ENCODE measurements at regions not wholly inside any gene's neighbourhood (a gene's known extent, or its start where the extent isn't known, plus 50 kb on each side); places are given as distances from the start of the nearest gene placed in this dataset.
"Not testable (repeated sequence)": the region's sequence is repeated elsewhere in the genome, so short reads cannot be mapped to it uniquely, and the experiment has no call there.

- H3K27ac ChIP-seq (replicated peaks), result no peak overlapping the region
- H3K4me3 ChIP-seq (replicated peaks; ENCODE audit: insufficient read depth, low read length), result no peak overlapping the region
Observed at GRCh38 chr10:27349987-27350386, 109.4 kb upstream of the ACBD5 start.

GRCh38 chr10:27347827-27348207, 107.2 kb upstream of the ACBD5 start:
- H3K4me3 ChIP-seq (replicated peaks; ENCODE audit: insufficient read depth, low read length); H3K27ac ChIP-seq (replicated peaks); H3K27me3 ChIP-seq (ENCODE audit: insufficient read depth, poor library complexity, severe bottlenecking): not testable (repeated sequence)
- peak in 1 of 2 experiments; percentile 53 for DNase-seq (ENCODE audit: low read depth in 1 of 2, low spot score in 1 of 2)

More at GRCh38 chr10:27349987-27350386, 109.4 kb upstream of the ACBD5 start:
- no peak for DNase-seq (ENCODE audit: low read depth in 1 of 2, low spot score in 1 of 2)
- H3K27me3 ChIP-seq (ENCODE audit: insufficient read depth, poor library complexity, severe bottlenecking), result no peaks in the 10 kb centered on the region
- TF ChIP-seq, protein P1, sequence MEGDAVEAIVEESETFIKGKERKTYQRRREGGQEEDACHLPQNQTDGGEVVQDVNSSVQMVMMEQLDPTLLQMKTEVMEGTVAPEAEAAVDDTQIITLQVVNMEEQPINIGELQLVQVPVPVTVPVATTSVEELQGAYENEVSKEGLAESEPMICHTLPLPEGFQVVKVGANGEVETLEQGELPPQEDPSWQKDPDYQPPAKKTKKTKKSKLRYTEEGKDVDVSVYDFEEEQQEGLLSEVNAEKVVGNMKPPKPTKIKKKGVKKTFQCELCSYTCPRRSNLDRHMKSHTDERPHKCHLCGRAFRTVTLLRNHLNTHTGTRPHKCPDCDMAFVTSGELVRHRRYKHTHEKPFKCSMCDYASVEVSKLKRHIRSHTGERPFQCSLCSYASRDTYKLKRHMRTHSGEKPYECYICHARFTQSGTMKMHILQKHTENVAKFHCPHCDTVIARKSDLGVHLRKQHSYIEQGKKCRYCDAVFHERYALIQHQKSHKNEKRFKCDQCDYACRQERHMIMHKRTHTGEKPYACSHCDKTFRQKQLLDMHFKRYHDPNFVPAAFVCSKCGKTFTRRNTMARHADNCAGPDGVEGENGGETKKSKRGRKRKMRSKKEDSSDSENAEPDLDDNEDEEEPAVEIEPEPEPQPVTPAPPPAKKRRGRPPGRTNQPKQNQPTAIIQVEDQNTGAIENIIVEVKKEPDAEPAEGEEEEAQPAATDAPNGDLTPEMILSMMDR (IDR thresholded peaks at IDR 0.05; ENCODE audit: insufficient read depth, low read length), result no peak
- TF ChIP-seq GABPA (IDR thresholded peaks at IDR 0.05; ENCODE audit: low read depth) (no peak), SPI1 (IDR thresholded peaks at IDR 0.05; ENCODE audit: borderline replicate concordance, low read depth) (no peak), REST (IDR thresholded peaks at IDR 0.05; ENCODE audit: insufficient replicate concordance, low read depth) (no peak), POLR2AphosphoS5 (IDR thresholded peaks at IDR 0.05; ENCODE audit: low read depth) (no peak)

DNA sequence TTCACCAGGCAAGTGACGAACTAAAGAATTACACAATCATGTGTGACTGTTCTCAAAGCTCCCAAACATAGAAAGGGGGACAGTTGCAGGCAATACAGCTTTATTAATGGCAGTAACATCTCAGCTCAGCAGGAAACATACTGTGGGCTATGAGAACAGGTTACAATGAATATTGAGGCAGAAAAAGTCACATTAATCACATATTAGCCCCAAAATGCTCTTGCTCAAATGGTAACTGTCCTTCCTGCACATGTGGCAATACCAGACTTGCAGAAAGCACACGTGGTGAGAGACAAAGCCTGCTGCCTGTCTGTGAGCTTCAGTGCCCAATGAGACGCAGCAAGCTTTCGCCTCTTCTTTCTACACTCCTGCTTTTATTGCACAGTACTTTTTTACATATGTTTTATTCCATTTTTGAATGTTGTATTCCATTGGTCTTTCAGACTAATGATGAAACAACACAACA, 104.9 kb upstream of the ACBD5 start:
- Histone ChIP-seq H3K4me3 (replicated peaks; ENCODE audit: insufficient read depth, low read length) (no peak overlapping the region), H3K27ac (replicated peaks) (peak overlapping the region; percentile 31; the same call in 1 of the 2 replicates), H3K27me3 (ENCODE audit: insufficient read depth, poor library complexity, severe bottlenecking) (no peaks in the 10 kb centered on the region)
- TF ChIP-seq, protein P1 (IDR thresholded peaks at IDR 0.05; ENCODE audit: insufficient read depth, low read length), result no peak
- TF ChIP-seq GABPA (IDR thresholded peaks at IDR 0.05; ENCODE audit: low read depth), result no peak
- TF ChIP-seq SPI1 (IDR thresholded peaks at IDR 0.05; ENCODE audit: borderline replicate concordance, low read depth), result no peak
- TF ChIP-seq POLR2AphosphoS5 (IDR thresholded peaks at IDR 0.05; ENCODE audit: low read depth), result no peak
- peak in 1 of 2 experiments; percentile 60 for DNase-seq (ENCODE audit: low read depth in 1 of 2, low spot score in 1 of 2)

GRCh38 chr10:27344568-27345454, 104.2 kb upstream of the ACBD5 start:
- DNase-seq (ENCODE audit: low read depth in 1 of 2, low spot score in 1 of 2), result no peak
- Histone ChIP-seq H3K27me3 (ENCODE audit: insufficient read depth, poor library complexity, severe bottlenecking) (no peaks in the 10 kb centered on the region), H3K4me3 (replicated peaks; ENCODE audit: insufficient read depth, low read length) (no peak overlapping the region), H3K27ac (replicated peaks) (peak overlapping the region; percentile 31; the same call in 1 of the 2 replicates)
- TF ChIP-seq REST (IDR thresholded peaks at IDR 0.05; ENCODE audit: insufficient replicate concordance, low read depth) (no peak), POLR2AphosphoS5 (IDR thresholded peaks at IDR 0.05; ENCODE audit: low read depth) (no peak), SPI1 (IDR thresholded peaks at IDR 0.05; ENCODE audit: borderline replicate concordance, low read depth) (no peak), GABPA (IDR thresholded peaks at IDR 0.05; ENCODE audit: low read depth) (no peak)
- TF ChIP-seq, protein P1 (IDR thresholded peaks at IDR 0.05; ENCODE audit: insufficient read depth, low read length), result no peak
